ENCODE measurements at regions not wholly inside any gene's neighbourhood (a gene's known extent, or its start where the extent isn't known, plus 50 kb on each side); places are given as distances from the start of the nearest gene placed in this dataset.
"Not testable (repeated sequence)": the region's sequence is repeated elsewhere in the genome, so short reads cannot be mapped to it uniquely, and the experiment has no call there.

DNA sequence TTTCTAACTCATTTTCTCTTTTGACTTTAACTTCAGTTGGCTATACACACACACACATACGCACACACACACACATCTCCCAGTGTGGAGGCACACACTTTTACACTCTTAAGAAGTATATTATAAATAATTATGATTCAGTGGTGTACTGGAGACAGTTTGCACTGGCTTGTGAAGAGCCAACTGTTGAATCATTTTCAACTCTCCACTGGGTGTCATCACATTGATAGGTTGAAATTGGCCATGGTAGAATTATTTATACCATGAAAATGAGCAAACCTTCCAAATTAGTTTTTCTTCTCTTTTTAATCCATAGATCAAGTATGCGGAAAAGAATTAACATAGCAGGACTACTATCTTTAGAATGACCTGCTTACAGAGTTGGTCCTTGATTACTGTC lies 407.1 kb downstream of the BMP2 start:
- no peak overlapping the region for H3K4me3 ChIP-seq (ENCODE audit: low read depth in 1 of 2, low read length in 2 of 2)
- H3K36me3 ChIP-seq (ENCODE audit: control insufficient read depth in 1 of 2, insufficient read depth in 2 of 2, low read length in 2 of 2) = no peaks in the 10 kb centered on the region
- H3K9ac ChIP-seq (ENCODE audit: low read depth in 1 of 2, low read length in 2 of 2) = no peak overlapping the region
- H3K27ac ChIP-seq (ENCODE audit: low read depth, low read length) = no peak overlapping the region
- no peaks in the 10 kb centered on the region for H3K4me1 ChIP-seq (ENCODE audit: control insufficient read depth in 1 of 2, insufficient read depth in 2 of 2, low read length in 2 of 2)
- peaks cover 0 to 2% of the 10 kb centered on the region in 2 donors for H3K9me3 ChIP-seq (ENCODE audit: control insufficient read depth in 1 of 2, low read length in 2 of 2)
- no peaks in the 10 kb centered on the region for H3K27me3 ChIP-seq (ENCODE audit: control insufficient read depth in 1 of 2, insufficient read depth in 2 of 2, low read length in 2 of 2)

DNA sequence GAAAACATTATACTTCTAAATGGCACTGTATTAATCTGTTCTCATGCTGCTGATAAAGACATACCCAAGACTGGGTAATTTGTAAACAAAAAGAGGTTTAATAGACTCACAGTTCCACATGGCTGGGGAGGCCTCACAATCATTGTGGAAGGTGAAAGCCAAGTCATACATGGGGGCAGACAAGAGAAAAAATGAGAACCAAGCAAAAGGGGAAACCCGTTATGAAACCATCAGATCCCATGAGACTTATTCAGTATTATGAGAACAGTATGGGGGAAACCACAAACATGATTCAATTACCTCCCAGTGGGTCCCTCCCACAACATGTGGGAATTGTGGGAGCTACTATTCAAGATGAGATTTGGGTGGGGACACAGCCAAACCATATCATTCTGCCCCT lies 408.3 kb downstream of the BMP2 start:
- H3K27me3 ChIP-seq (ENCODE audit: control insufficient read depth in 1 of 2, insufficient read depth in 2 of 2, low read length in 2 of 2); H3K9ac ChIP-seq (ENCODE audit: low read depth in 1 of 2, low read length in 2 of 2); H3K9me3 ChIP-seq (ENCODE audit: control insufficient read depth in 1 of 2, low read length in 2 of 2); H3K4me1 ChIP-seq (ENCODE audit: control insufficient read depth in 1 of 2, insufficient read depth in 2 of 2, low read length in 2 of 2); H3K4me3 ChIP-seq (ENCODE audit: low read depth in 1 of 2, low read length in 2 of 2); H3K27ac ChIP-seq (ENCODE audit: low read depth, low read length); H3K36me3 ChIP-seq (ENCODE audit: control insufficient read depth in 1 of 2, insufficient read depth in 2 of 2, low read length in 2 of 2): not testable (repeated sequence)

DNA sequence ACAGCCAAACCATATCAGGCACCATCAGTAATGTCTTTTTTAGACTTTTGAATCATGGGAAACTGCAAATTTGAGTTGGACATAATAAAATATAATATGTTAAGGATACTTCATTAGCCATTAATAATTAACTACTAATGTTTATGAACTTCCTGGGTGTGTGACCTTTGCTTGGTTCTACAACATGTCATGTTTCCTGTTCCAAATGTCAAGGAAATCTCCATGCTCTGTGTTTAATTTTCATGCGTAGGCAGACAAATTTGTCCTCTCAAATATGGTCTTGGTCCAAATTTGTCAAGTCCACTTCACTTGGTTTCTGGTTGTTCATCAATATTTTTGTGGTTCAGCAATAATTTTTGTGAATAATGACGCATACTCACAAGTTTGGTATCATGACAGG lies 410.5 kb downstream of the BMP2 start:
- no peaks in the 10 kb centered on the region for H3K4me1 ChIP-seq (ENCODE audit: control insufficient read depth in 1 of 2, insufficient read depth in 2 of 2, low read length in 2 of 2)
- H3K4me3 ChIP-seq (ENCODE audit: low read depth in 1 of 2, low read length in 2 of 2) = no peak overlapping the region
- H3K9ac ChIP-seq (ENCODE audit: low read depth in 1 of 2, low read length in 2 of 2) = no peak overlapping the region
- no peaks in the 10 kb centered on the region for H3K27me3 ChIP-seq (ENCODE audit: control insufficient read depth in 1 of 2, insufficient read depth in 2 of 2, low read length in 2 of 2)
- H3K27ac ChIP-seq (ENCODE audit: low read depth, low read length) = no peak overlapping the region
- no peaks in the 10 kb centered on the region for H3K36me3 ChIP-seq (ENCODE audit: control insufficient read depth in 1 of 2, insufficient read depth in 2 of 2, low read length in 2 of 2)
- H3K9me3 ChIP-seq (ENCODE audit: control insufficient read depth in 1 of 2, low read length in 2 of 2) = peaks cover 0 to 2% of the 10 kb centered on the region in 2 donors

DNA sequence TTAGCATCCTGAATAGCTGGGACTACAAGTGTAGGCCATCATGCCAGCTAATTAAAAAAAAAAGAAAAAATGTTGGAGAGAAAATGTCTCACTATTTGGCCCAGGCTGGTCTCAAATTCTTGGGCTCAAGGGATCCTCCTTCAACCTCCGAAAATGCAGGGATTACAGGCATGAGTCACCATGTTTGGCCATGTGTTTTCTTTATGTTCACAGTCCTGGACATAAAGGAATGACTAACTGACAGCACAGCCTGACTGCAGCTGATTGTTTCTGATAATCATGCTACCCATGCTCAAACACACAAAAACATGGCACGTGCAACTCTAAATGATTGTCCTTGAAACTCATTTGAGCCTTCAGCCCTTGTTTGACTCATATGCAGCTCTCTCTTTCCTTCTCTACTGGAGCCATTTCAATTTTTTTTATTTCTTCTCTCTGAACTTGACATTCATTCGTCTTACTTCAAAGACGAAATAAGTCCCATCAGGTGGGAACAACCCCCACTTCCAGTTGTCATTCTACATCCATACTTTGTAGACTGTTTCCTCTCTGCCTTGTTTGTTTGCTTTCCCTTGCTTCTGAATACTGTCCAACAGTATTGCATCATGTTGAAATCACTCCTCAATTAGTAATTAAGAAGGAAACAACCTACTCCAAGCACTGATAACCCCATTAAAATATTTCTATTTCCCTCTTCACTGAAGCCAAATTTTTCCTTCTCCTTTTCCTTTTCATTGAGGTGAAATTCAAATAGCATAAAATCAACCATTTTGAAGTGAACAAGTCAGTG lies 413.0 kb downstream of the BMP2 start:
- Histone ChIP-seq H3K4me3 (ENCODE audit: low read depth in 1 of 2, low read length in 2 of 2) (no peak overlapping the region), H3K27ac (ENCODE audit: low read depth, low read length) (no peak overlapping the region), H3K9ac (ENCODE audit: low read depth in 1 of 2, low read length in 2 of 2) (no peak overlapping the region), H3K27me3 (ENCODE audit: control insufficient read depth in 1 of 2, insufficient read depth in 2 of 2, low read length in 2 of 2) (no peaks in the 10 kb centered on the region), H3K4me1 (ENCODE audit: control insufficient read depth in 1 of 2, insufficient read depth in 2 of 2, low read length in 2 of 2) (no peaks in the 10 kb centered on the region), H3K36me3 (ENCODE audit: control insufficient read depth in 1 of 2, insufficient read depth in 2 of 2, low read length in 2 of 2) (no peaks in the 10 kb centered on the region), H3K9me3 (ENCODE audit: control insufficient read depth in 1 of 2, low read length in 2 of 2) (peaks cover 2 to 3% of the 10 kb centered on the region in 2 donors)

DNA sequence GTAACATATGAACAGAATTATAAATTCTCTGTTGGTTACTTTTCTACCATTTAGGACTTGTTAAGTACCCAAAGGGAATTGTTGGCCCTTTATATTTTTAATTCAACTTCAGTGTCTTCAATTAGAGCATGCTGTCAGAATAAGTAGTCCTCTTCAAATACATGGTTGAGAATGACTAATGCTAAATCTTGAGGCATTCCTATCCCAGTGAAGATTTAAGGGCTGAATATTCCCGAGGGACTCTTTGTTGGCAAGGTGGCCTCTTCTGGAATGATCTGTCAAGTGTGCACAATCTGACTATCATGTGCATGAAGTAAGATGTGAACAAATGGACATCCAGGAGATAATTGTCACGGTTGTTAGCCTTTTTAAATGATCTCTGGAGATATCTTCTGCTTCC lies 421.7 kb downstream of the BMP2 start:
- no peaks in the 10 kb centered on the region for H3K4me1 ChIP-seq (ENCODE audit: control insufficient read depth in 1 of 2, insufficient read depth in 2 of 2, low read length in 2 of 2)
- H3K4me3 ChIP-seq (ENCODE audit: low read depth in 1 of 2, low read length in 2 of 2) = no peak overlapping the region
- no peaks in the 10 kb centered on the region for H3K27me3 ChIP-seq (ENCODE audit: control insufficient read depth in 1 of 2, insufficient read depth in 2 of 2, low read length in 2 of 2)
- H3K9me3 ChIP-seq (ENCODE audit: control insufficient read depth in 1 of 2, low read length in 2 of 2) = no peaks in the 10 kb centered on the region
- no peaks in the 10 kb centered on the region for H3K36me3 ChIP-seq (ENCODE audit: control insufficient read depth in 1 of 2, insufficient read depth in 2 of 2, low read length in 2 of 2)
- no peak overlapping the region for H3K27ac ChIP-seq (ENCODE audit: low read depth, low read length)
- H3K9ac ChIP-seq (ENCODE audit: low read depth in 1 of 2, low read length in 2 of 2) = no peak overlapping the region

DNA sequence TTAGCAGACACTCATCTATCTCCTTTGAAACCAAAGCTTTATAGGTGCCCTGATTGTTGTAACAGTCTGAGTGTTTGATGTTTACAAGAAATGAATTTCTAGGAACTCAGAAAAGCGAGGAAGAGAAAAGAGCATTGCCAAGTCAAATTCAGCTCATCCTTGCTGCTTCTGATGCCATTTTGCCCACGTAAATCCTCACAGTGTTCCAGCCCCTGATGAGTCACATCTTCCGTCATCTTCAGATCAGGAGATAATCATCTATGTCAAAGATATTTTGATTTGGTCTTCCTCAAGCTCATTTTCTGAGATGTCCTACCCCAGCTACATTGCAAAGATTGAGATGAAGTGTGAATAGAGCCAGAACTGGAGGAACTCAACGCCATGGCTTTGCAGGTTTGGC lies 426.2 kb downstream of the BMP2 start:
- no peak overlapping the region for H3K4me3 ChIP-seq (ENCODE audit: low read depth in 1 of 2, low read length in 2 of 2)
- no peaks in the 10 kb centered on the region for H3K4me1 ChIP-seq (ENCODE audit: control insufficient read depth in 1 of 2, insufficient read depth in 2 of 2, low read length in 2 of 2)
- no peak overlapping the region for H3K9ac ChIP-seq (ENCODE audit: low read depth in 1 of 2, low read length in 2 of 2)
- no peaks in the 10 kb centered on the region for H3K27me3 ChIP-seq (ENCODE audit: control insufficient read depth in 1 of 2, insufficient read depth in 2 of 2, low read length in 2 of 2)
- H3K36me3 ChIP-seq (ENCODE audit: control insufficient read depth in 1 of 2, insufficient read depth in 2 of 2, low read length in 2 of 2) = no peaks in the 10 kb centered on the region
- H3K9me3 ChIP-seq (ENCODE audit: control insufficient read depth in 1 of 2, low read length in 2 of 2) = no peaks in the 10 kb centered on the region
- no peak overlapping the region for H3K27ac ChIP-seq (ENCODE audit: low read depth, low read length)

DNA sequence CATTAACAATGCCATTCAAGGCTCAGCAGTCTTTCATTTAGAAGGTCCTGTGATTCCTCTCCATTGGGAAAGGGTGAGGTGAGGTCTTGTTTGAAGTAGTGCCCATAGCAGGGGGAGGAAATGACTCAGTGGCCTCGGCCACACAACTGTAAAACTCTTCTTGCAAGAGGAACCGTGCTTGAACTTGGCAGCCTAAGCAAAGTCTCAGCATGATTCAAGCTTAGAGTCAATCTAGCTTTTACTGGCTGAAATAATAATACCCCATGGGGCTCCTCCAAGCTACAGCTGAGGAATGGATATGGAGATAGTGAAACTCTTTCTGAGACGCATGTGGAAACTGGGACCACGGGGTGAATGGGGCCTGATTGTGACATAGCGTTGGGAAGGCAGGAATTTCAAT lies 428.2 kb downstream of the BMP2 start:
- no peaks in the 10 kb centered on the region for H3K4me1 ChIP-seq (ENCODE audit: control insufficient read depth in 1 of 2, insufficient read depth in 2 of 2, low read length in 2 of 2)
- no peaks in the 10 kb centered on the region for H3K36me3 ChIP-seq (ENCODE audit: control insufficient read depth in 1 of 2, insufficient read depth in 2 of 2, low read length in 2 of 2)
- no peak overlapping the region for H3K4me3 ChIP-seq (ENCODE audit: low read depth in 1 of 2, low read length in 2 of 2)
- no peak overlapping the region for H3K27ac ChIP-seq (ENCODE audit: low read depth, low read length)
- no peaks in the 10 kb centered on the region for H3K9me3 ChIP-seq (ENCODE audit: control insufficient read depth in 1 of 2, low read length in 2 of 2)
- H3K27me3 ChIP-seq (ENCODE audit: control insufficient read depth in 1 of 2, insufficient read depth in 2 of 2, low read length in 2 of 2) = no peaks in the 10 kb centered on the region
- no peak overlapping the region for H3K9ac ChIP-seq (ENCODE audit: low read depth in 1 of 2, low read length in 2 of 2)

DNA sequence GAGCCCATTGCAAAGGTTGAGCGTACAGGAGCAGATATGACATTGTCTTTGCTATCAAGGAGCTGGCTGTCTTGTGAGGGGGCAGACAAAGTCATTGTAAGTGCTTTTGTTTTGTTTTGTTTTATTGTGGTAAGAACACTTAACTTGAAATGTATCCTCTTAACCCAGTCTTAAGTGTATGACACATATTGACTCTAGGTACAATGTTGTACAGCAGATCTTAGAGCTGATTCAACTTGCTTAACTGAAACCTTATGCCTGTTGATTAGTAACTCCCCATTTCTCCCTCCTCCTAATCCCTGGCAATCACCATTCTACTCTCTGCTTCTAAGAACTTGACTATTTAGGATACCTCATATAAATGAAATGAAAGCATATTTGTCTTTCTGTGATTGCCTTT lies 429.0 kb downstream of the BMP2 start:
- Histone ChIP-seq H3K4me1 (ENCODE audit: control insufficient read depth in 1 of 2, insufficient read depth in 2 of 2, low read length in 2 of 2) (no peaks in the 10 kb centered on the region), H3K9me3 (ENCODE audit: control insufficient read depth in 1 of 2, low read length in 2 of 2) (no peaks in the 10 kb centered on the region), H3K27ac (ENCODE audit: low read depth, low read length) (no peak overlapping the region), H3K27me3 (ENCODE audit: control insufficient read depth in 1 of 2, insufficient read depth in 2 of 2, low read length in 2 of 2) (no peaks in the 10 kb centered on the region), H3K36me3 (ENCODE audit: control insufficient read depth in 1 of 2, insufficient read depth in 2 of 2, low read length in 2 of 2) (no peaks in the 10 kb centered on the region), H3K9ac (ENCODE audit: low read depth in 1 of 2, low read length in 2 of 2) (no peak overlapping the region), H3K4me3 (ENCODE audit: low read depth in 1 of 2, low read length in 2 of 2) (no peak overlapping the region)

DNA sequence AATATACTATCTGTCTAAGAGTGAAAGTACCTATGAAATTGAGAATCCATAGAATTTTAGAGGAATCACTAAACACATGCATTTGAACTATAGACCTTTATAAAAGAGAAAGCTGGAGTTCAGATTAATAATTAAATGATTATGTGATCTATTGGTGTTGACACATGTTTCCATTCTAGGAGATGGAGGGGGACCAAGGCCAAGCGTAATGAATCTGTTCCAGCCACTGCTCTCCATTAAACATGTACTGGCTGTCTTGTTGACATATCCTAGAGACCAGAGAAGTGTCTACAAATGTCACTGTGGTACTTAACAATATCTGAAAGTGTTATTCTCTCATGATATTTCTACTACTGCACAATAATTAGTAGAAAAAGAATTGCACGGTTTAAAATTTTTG lies 432.4 kb downstream of the BMP2 start:
- no peak overlapping the region for H3K27ac ChIP-seq (ENCODE audit: low read depth, low read length)
- no peaks in the 10 kb centered on the region for H3K9me3 ChIP-seq (ENCODE audit: control insufficient read depth in 1 of 2, low read length in 2 of 2)
- H3K27me3 ChIP-seq (ENCODE audit: control insufficient read depth in 1 of 2, insufficient read depth in 2 of 2, low read length in 2 of 2) = no peaks in the 10 kb centered on the region
- H3K36me3 ChIP-seq (ENCODE audit: control insufficient read depth in 1 of 2, insufficient read depth in 2 of 2, low read length in 2 of 2) = no peaks in the 10 kb centered on the region
- H3K4me3 ChIP-seq (ENCODE audit: low read depth in 1 of 2, low read length in 2 of 2) = no peak overlapping the region
- no peak overlapping the region for H3K9ac ChIP-seq (ENCODE audit: low read depth in 1 of 2, low read length in 2 of 2)
- H3K4me1 ChIP-seq (ENCODE audit: control insufficient read depth in 1 of 2, insufficient read depth in 2 of 2, low read length in 2 of 2) = no peaks in the 10 kb centered on the region

DNA sequence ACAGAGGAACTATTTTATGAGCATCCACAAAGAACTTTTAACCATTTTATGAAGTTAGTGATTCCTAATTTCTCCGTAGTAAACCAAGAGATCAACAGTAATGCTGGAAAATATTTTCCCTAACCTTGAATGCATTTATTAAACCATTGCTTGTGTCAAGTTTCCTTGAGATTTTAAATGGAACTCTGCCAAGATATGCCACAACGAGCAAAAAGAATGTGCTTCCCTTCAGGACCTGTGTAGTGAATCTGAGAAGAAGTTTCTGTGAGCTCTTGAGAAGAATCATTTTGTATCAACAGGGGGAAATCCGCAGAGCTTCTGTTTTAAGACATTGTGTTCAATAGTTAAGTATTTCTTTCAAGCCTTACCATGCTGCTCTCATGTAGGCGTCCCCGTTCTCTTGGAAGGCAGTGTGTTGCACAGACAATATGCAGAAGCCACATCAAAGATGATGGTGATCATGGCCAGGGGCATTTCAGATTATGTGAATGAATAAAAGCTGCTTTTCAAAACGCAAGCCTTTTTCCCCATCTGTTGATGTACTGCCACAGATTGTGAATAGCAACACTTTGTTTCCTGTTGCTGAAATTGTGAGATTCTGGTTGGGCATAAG lies 439.8 kb downstream of the BMP2 start:
- H3K4me1 ChIP-seq (ENCODE audit: control insufficient read depth in 1 of 2, insufficient read depth in 2 of 2, low read length in 2 of 2) = no peaks in the 10 kb centered on the region
- H3K9ac ChIP-seq (ENCODE audit: low read depth in 1 of 2, low read length in 2 of 2) = no peak overlapping the region
- H3K9me3 ChIP-seq (ENCODE audit: control insufficient read depth in 1 of 2, low read length in 2 of 2) = peaks cover 0 to 6% of the 10 kb centered on the region in 2 donors
- no peak overlapping the region for H3K27ac ChIP-seq (ENCODE audit: low read depth, low read length)
- no peaks in the 10 kb centered on the region for H3K27me3 ChIP-seq (ENCODE audit: control insufficient read depth in 1 of 2, insufficient read depth in 2 of 2, low read length in 2 of 2)
- H3K36me3 ChIP-seq (ENCODE audit: control insufficient read depth in 1 of 2, insufficient read depth in 2 of 2, low read length in 2 of 2) = no peaks in the 10 kb centered on the region
- H3K4me3 ChIP-seq (ENCODE audit: low read depth in 1 of 2, low read length in 2 of 2) = no peak overlapping the region

Measured in duodenal mucosa (tissue), 2 donors.